ENCODE measurements at regions not wholly inside any gene's neighbourhood (a gene's known extent, or its start where the extent isn't known, plus 50 kb on each side); places are given as distances from the start of the nearest gene placed in this dataset.

GRCh38 chr6:67679566-67680296, 955.4 kb upstream of the ADGRB3 start:
- H3K79me2 ChIP-seq (ENCODE audit: low read length): no peaks in the 10 kb centered on the region
- H2AFZ ChIP-seq (ENCODE audit: low read depth, low read length): no peak overlapping the region
- H3K4me2 ChIP-seq (ENCODE audit: low read length): no peak overlapping the region
- no peak overlapping the region for H3K27ac ChIP-seq (ENCODE audit: low read length)
- H3K27me3 ChIP-seq (ENCODE audit: low read depth, low read length): no peaks in the 10 kb centered on the region
- H3K9ac ChIP-seq (ENCODE audit: low read length): no peak overlapping the region
- H3K4me3 ChIP-seq (ENCODE audit: low read length): no peak overlapping the region
- H3K36me3 ChIP-seq (replicated peaks; ENCODE audit: low read depth, low read length): no peaks in the 10 kb centered on the region
- H4K20me1 ChIP-seq (ENCODE audit: insufficient read depth, low read length): no peaks in the 10 kb centered on the region
- no peaks in the 10 kb centered on the region for H3K4me1 ChIP-seq (ENCODE audit: low read length)
- TF ChIP-seq CTCF (IDR thresholded peaks at IDR 0.05; ENCODE audit: low read depth, low read length) (no peak), EZH2phosphoT487 (IDR thresholded peaks at IDR 0.05; ENCODE audit: low read depth) (no peak)
- H3K9me3 ChIP-seq (ENCODE audit: insufficient read depth, low read length): no peaks in the 10 kb centered on the region

GRCh38 chr6:67676892-67677291, 958.2 kb upstream of the ADGRB3 start:
- Histone ChIP-seq H3K27me3 (ENCODE audit: low read depth, low read length) (no peaks in the 10 kb centered on the region), H2AFZ (ENCODE audit: low read depth, low read length) (no peak overlapping the region), H3K79me2 (ENCODE audit: low read length) (no peaks in the 10 kb centered on the region), H3K4me2 (ENCODE audit: low read length) (no peak overlapping the region), H3K27ac (ENCODE audit: low read length) (no peak overlapping the region), H3K36me3 (replicated peaks; ENCODE audit: low read depth, low read length) (no peaks in the 10 kb centered on the region), H3K4me1 (ENCODE audit: low read length) (no peaks in the 10 kb centered on the region), H4K20me1 (ENCODE audit: insufficient read depth, low read length) (no peaks in the 10 kb centered on the region), H3K9me3 (ENCODE audit: insufficient read depth, low read length) (no peaks in the 10 kb centered on the region), H3K4me3 (ENCODE audit: low read length) (no peak overlapping the region), H3K9ac (ENCODE audit: low read length) (no peak overlapping the region)
- TF ChIP-seq CTCF (IDR thresholded peaks at IDR 0.05; ENCODE audit: low read depth, low read length) (no peak), EZH2phosphoT487 (IDR thresholded peaks at IDR 0.05; ENCODE audit: low read depth) (no peak)

- Histone ChIP-seq H3K27ac (ENCODE audit: low read length) (no peak overlapping the region), H3K9ac (ENCODE audit: low read length) (no peak overlapping the region), H3K79me2 (ENCODE audit: low read length) (no peaks in the 10 kb centered on the region), H3K9me3 (ENCODE audit: insufficient read depth, low read length) (no peaks in the 10 kb centered on the region), H3K4me2 (ENCODE audit: low read length) (no peak overlapping the region), H3K27me3 (ENCODE audit: low read depth, low read length) (no peaks in the 10 kb centered on the region), H3K36me3 (replicated peaks; ENCODE audit: low read depth, low read length) (no peaks in the 10 kb centered on the region), H3K4me3 (ENCODE audit: low read length) (no peak overlapping the region), H4K20me1 (ENCODE audit: insufficient read depth, low read length) (no peaks in the 10 kb centered on the region), H3K4me1 (ENCODE audit: low read length) (no peaks in the 10 kb centered on the region), H2AFZ (ENCODE audit: low read depth, low read length) (no peak overlapping the region)
- no peak for TF ChIP-seq CTCF (IDR thresholded peaks at IDR 0.05; ENCODE audit: low read depth, low read length)
- no peak for TF ChIP-seq EZH2phosphoT487 (IDR thresholded peaks at IDR 0.05; ENCODE audit: low read depth)
These were observed 967.3 kb upstream of the ADGRB3 start for GRCh38 chr6:67667637-67668422.

GRCh38 chr6:67666177-67666964, 968.7 kb upstream of the ADGRB3 start:
- Histone ChIP-seq H3K36me3 (replicated peaks; ENCODE audit: low read depth, low read length) (no peaks in the 10 kb centered on the region), H2AFZ (ENCODE audit: low read depth, low read length) (no peak overlapping the region), H3K79me2 (ENCODE audit: low read length) (no peaks in the 10 kb centered on the region), H3K4me2 (ENCODE audit: low read length) (no peak overlapping the region), H3K9me3 (ENCODE audit: insufficient read depth, low read length) (no peaks in the 10 kb centered on the region), H3K4me3 (ENCODE audit: low read length) (no peak overlapping the region), H3K4me1 (ENCODE audit: low read length) (no peaks in the 10 kb centered on the region), H4K20me1 (ENCODE audit: insufficient read depth, low read length) (no peaks in the 10 kb centered on the region), H3K27ac (ENCODE audit: low read length) (no peak overlapping the region), H3K27me3 (ENCODE audit: low read depth, low read length) (no peaks in the 10 kb centered on the region), H3K9ac (ENCODE audit: low read length) (no peak overlapping the region)
- TF ChIP-seq EZH2phosphoT487 (IDR thresholded peaks at IDR 0.05; ENCODE audit: low read depth) (no peak), CTCF (IDR thresholded peaks at IDR 0.05; ENCODE audit: low read depth, low read length) (no peak)
